Pancreas (tissue), 10 donors: ENCODE measurements at regions not wholly inside any gene's neighbourhood (a gene's known extent, or its start where the extent isn't known, plus 50 kb on each side); places are given as distances from the start of the nearest gene placed in this dataset.

Source experiments
- ATAC-seq, 4 donors: fragments of 200-7000 bp; cut with Tn5 transposase; one replicate each; pipeline versions ENCODE4 v1.8.0 to v1.9.1; 2020; ENCODE audit warnings: mild to moderate bottlenecking in 4 of 4, moderate library complexity in 4 of 4
- DNase-seq, 6 donors: peaks; one replicate each; pipeline ENCODE4 v3.0.0-alpha.2; 2020
- FAIRE-seq: peaks from 2 replicates; lab custom pipeline; 2012; peaks lifted over from hg19 to GRCh38; lab: Jason Lieb, UNC
- H3K27ac ChIP-seq, 4 donors: fragments of 200-600 bp; sonication (generic); 1 replicate in 3 of 4; 2 replicates in 1 of 4; pipeline versions ENCODE4 v1.5.0 to v1.8.0; 2020
- H3K27me3 ChIP-seq, 4 donors: fragments of 200-600 bp; one replicate each; pipeline ENCODE4 v1.8.0; 2021
- H3K36me3 ChIP-seq, 3 donors: fragments of 200-600 bp; sonication (generic) in 1 of 3; one replicate each; pipeline versions ENCODE4 v1.5.0 to v1.8.0; 2020 to 2021
- H3K4me1 ChIP-seq, 3 donors: fragments of 200-600 bp; one replicate each; pipeline ENCODE4 v1.8.0; 2021
- H3K4me3 ChIP-seq, 4 donors: fragments of 200-600 bp; sonication (generic) in 2 of 4; one replicate each; pipeline versions ENCODE4 v1.5.0 to v1.8.0; 2020 to 2021
- H3K9me3 ChIP-seq, 4 donors: fragments of 200-600 bp; one replicate each; pipeline ENCODE4 v1.8.0; 2021
- CTCF ChIP-seq, 4 donors: fragments of 200-600 bp; sonication (generic) in 3 of 4; IDR thresholded peaks; one replicate each; pipeline versions ENCODE4 v1.5.0 to v1.8.0; 2021; ENCODE audit warnings: antibody characterized with exemption in 4 of 4
- WGBS, 2 donors: extraction: QIAGEN DNeasy Blood & Tissue Kit; methylation state at CpG; one replicate each; pipeline ENCODE4 v1.1.7; 2013; 5-methylcytosine and 5-hydroxymethylcytosine counted together
- intact Hi-C, 3 donors: fragments of 100-400 bp; cut with DNase I; formaldehyde crosslinking; loops; one replicate each; pipeline versions ENCODE4 v1.11.1 to v1.14.2; 2022
- donor health status: healthy with polysubstance abuse.
- donor health status: DM: no; HTN: no; CAD: no; lungs with moderate emphysema.
- donor health status: DM: no; HTN: no; CAD: no.
- donor health status: control.
- donor health status: control.
- donor health status: Bipolar disorder and iron deficiency.
- donor health status: DM: yes; HTN: yes; CAD: no.
- donor health status: DM: no; HTN: no; CAD: no.
- donor health status: DM: no; HTN: no; CAD: no.
- donor health status: DM: yes; HTN: yes; CAD: no.

GRCh38 chr10:24035761-24036160 is 173.2 kb upstream of the KIAA1217 start:
- no peaks in the 10 kb centered on the region for H3K9me3 ChIP-seq
- intact Hi-C loops = no loop called here
- no peak for ATAC-seq
- H3K4me1 ChIP-seq = peaks cover 0 to 6% (median 6%) of the 10 kb centered on the region in 3 donors
- no peak overlapping the region for H3K4me3 ChIP-seq
- H3K27ac ChIP-seq = no peak overlapping the region
- DNase-seq = no peak
- FAIRE-seq = no peak
- no peaks in the 10 kb centered on the region for H3K27me3 ChIP-seq
- 92 to 97% methylated on average over 4 of the region's 4 CpGs for WGBS, 2 donors
- TF ChIP-seq CTCF (IDR thresholded peaks at IDR 0.05) = no peak
- H3K36me3 ChIP-seq = no peaks in the 10 kb centered on the region

GRCh38 chr10:24039315-24039714 is 169.6 kb upstream of the KIAA1217 start:
- no peak for TF ChIP-seq CTCF (IDR thresholded peaks at IDR 0.05)
- Histone ChIP-seq H3K4me3 (no peak overlapping the region), H3K9me3 (no peaks in the 10 kb centered on the region), H3K36me3 (no peaks in the 10 kb centered on the region), H3K4me1 (peaks cover 0 to 23% (median 15%) of the 10 kb centered on the region in 3 donors), H3K27ac (peak overlapping the region in 3 of 4 donors; percentile 30 to 66 (median 66)), H3K27me3 (no peaks in the 10 kb centered on the region)
- 42 to 50% methylated on average over 5 of the region's 5 CpGs for WGBS, 2 donors
- FAIRE-seq = no peak
- intact Hi-C loops = no loop called here
- ATAC-seq = peak; percentile 14 to 32 (median 21)
- DNase-seq = no peak

GRCh38 chr10:24039897-24040296 is 169.0 kb upstream of the KIAA1217 start:
- Histone ChIP-seq H3K27me3 (no peaks in the 10 kb centered on the region), H3K36me3 (no peaks in the 10 kb centered on the region), H3K4me3 (no peak overlapping the region), H3K27ac (peak overlapping the region in 3 of 4 donors; percentile 30 to 74 (median 66)), H3K4me1 (peaks cover 0 to 20% (median 15%) of the 10 kb centered on the region in 3 donors), H3K9me3 (no peaks in the 10 kb centered on the region)
- intact Hi-C loops = no loop called here
- peak in 5 of 6 donors; percentile 44 to 88 (median 83) for DNase-seq
- TF ChIP-seq CTCF (IDR thresholded peaks at IDR 0.05) = no peak
- peak; percentile 83 to 95 (median 89) for ATAC-seq
- FAIRE-seq = no peak
- WGBS, 2 donors = 41 to 43% methylated on average over 3 of the region's 3 CpGs

DNA sequence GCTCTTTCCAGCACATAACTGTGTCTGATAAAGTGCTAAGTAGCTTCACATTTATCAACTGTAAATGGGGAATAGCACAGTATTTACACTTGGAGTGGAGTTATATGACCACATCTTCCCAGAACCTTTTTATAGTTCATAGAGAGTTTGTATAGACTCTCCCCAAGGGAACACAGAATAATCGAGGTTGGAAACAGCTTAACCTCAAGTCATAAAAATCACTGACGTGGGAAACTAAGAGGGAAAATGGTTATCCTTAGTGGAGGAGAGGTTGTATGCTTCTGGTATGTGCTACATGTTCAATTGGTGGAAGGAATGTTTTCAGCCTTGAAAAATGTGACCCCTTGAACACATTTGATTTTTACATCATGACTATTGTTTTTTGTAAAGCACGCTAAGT is 167.9 kb upstream of the KIAA1217 start:
- Histone ChIP-seq H3K4me1 (peaks cover 0 to 20% (median 15%) of the 10 kb centered on the region in 3 donors), H3K27ac (peak overlapping the region in 1 of 4 donors; percentile 39), H3K9me3 (no peaks in the 10 kb centered on the region), H3K36me3 (no peaks in the 10 kb centered on the region), H3K4me3 (no peak overlapping the region), H3K27me3 (no peaks in the 10 kb centered on the region)
- DNase-seq (no peak), FAIRE-seq (no peak), ATAC-seq (no peak)
- WGBS, 2 donors = 79 to 81% methylated on average over 3 of the region's 3 CpGs
- intact Hi-C loops = no loop called here
- TF ChIP-seq CTCF (IDR thresholded peaks at IDR 0.05) = no peak

GRCh38 chr10:24041834-24042233 is 167.1 kb upstream of the KIAA1217 start:
- FAIRE-seq (no peak), ATAC-seq (peak in 1 of 4 donors; percentile 16), DNase-seq (no peak)
- no peaks in the 10 kb centered on the region for H3K36me3 ChIP-seq
- peak overlapping the region in 2 of 4 donors; percentile 24 to 29 for H3K4me3 ChIP-seq
- H3K4me1 ChIP-seq = peaks cover 0 to 20% (median 15%) of the 10 kb centered on the region in 3 donors
- no peak for TF ChIP-seq CTCF (IDR thresholded peaks at IDR 0.05)
- no peaks in the 10 kb centered on the region for H3K9me3 ChIP-seq
- H3K27ac ChIP-seq = peak overlapping the region in 3 of 4 donors; percentile 17 to 55 (median 48)
- intact Hi-C loops = no loop called here
- no peaks in the 10 kb centered on the region for H3K27me3 ChIP-seq
- WGBS, 2 donors = 18 to 21% methylated on average over 8 of the region's 8 CpGs
